ENCODE measurements at regions not wholly inside any gene's neighbourhood (a gene's known extent, or its start where the extent isn't known, plus 50 kb on each side); places are given as distances from the start of the nearest gene placed in this dataset.

- no peak for DNase-seq
- Mint-ChIP-seq H3K27me3 (no peaks in the 10 kb centered on the region), H3K4me1 (ENCODE audit: low read depth) (no peaks in the 10 kb centered on the region), H3K9me3 (no peaks in the 10 kb centered on the region), H3K4me3 (no peak overlapping the region), H3K27ac (no peak overlapping the region), H3K36me3 (no peaks in the 10 kb centered on the region)
- ChIA-PET POLR2A (no interaction called here), CTCF (interaction anchor here (1.0 kb wide), 1 partner anchor 315 kb away, joined by 3 read pairs; no protein-coding TSS in a partner anchor)
- intact Hi-C loops (cut with micrococcal nuclease) = no loop called here
Observed at GRCh38 chr3:34198309-34198708, 399.9 kb downstream of the PDCD6IP start.

GRCh38 chr3:34200576-34200975, 402.1 kb downstream of the PDCD6IP start:
- DNase-seq = no peak
- H3K4me1 Mint-ChIP-seq (ENCODE audit: low read depth) = no peaks in the 10 kb centered on the region
- intact Hi-C loops (cut with micrococcal nuclease) = no loop called here
- no peak overlapping the region for H3K27ac Mint-ChIP-seq
- no peak overlapping the region for H3K4me3 Mint-ChIP-seq
- H3K27me3 Mint-ChIP-seq = peaks cover 2% of the 10 kb centered on the region
- no peaks in the 10 kb centered on the region for H3K9me3 Mint-ChIP-seq
- POLR2A ChIA-PET = no interaction called here
- CTCF ChIA-PET = no interaction called here
- H3K36me3 Mint-ChIP-seq = no peaks in the 10 kb centered on the region

- Mint-ChIP-seq H3K27me3 (peaks cover 2% of the 10 kb centered on the region), H3K27ac (no peak overlapping the region), H3K9me3 (no peaks in the 10 kb centered on the region), H3K4me1 (ENCODE audit: low read depth) (no peaks in the 10 kb centered on the region), H3K36me3 (no peaks in the 10 kb centered on the region), H3K4me3 (no peak overlapping the region)
- ChIA-PET CTCF (no interaction called here), POLR2A (no interaction called here)
- intact Hi-C loops (cut with micrococcal nuclease) = no loop called here
- no peak for DNase-seq
Observed at GRCh38 chr3:34202975-34203374, 404.5 kb downstream of the PDCD6IP start.

GRCh38 chr3:34203386-34203785, 405.0 kb downstream of the PDCD6IP start:
- Mint-ChIP-seq H3K27me3 (peaks cover 2% of the 10 kb centered on the region), H3K4me1 (ENCODE audit: low read depth) (no peaks in the 10 kb centered on the region), H3K9me3 (no peaks in the 10 kb centered on the region), H3K4me3 (no peak overlapping the region), H3K36me3 (no peaks in the 10 kb centered on the region), H3K27ac (no peak overlapping the region)
- DNase-seq = no peak
- intact Hi-C loops (cut with micrococcal nuclease) = no loop called here
- CTCF ChIA-PET = no interaction called here
- POLR2A ChIA-PET = no interaction called here

GRCh38 chr3:34207002-34207401, 408.6 kb downstream of the PDCD6IP start:
- H3K4me1 Mint-ChIP-seq (ENCODE audit: low read depth) = no peaks in the 10 kb centered on the region
- intact Hi-C loops (cut with micrococcal nuclease) = no loop called here
- peaks cover 2% of the 10 kb centered on the region for H3K27me3 Mint-ChIP-seq
- H3K4me3 Mint-ChIP-seq = no peak overlapping the region
- POLR2A ChIA-PET = no interaction called here
- no peak overlapping the region for H3K27ac Mint-ChIP-seq
- no peak for DNase-seq
- no peaks in the 10 kb centered on the region for H3K9me3 Mint-ChIP-seq
- CTCF ChIA-PET = no interaction called here
- no peaks in the 10 kb centered on the region for H3K36me3 Mint-ChIP-seq

GRCh38 chr3:34207806-34208205, 409.4 kb downstream of the PDCD6IP start:
- POLR2A ChIA-PET = no interaction called here
- Mint-ChIP-seq H3K27ac (no peak overlapping the region), H3K4me1 (ENCODE audit: low read depth) (no peaks in the 10 kb centered on the region), H3K36me3 (no peaks in the 10 kb centered on the region), H3K9me3 (no peaks in the 10 kb centered on the region), H3K4me3 (no peak overlapping the region), H3K27me3 (peaks cover 2% of the 10 kb centered on the region)
- intact Hi-C loops (cut with micrococcal nuclease) = no loop called here
- no peak for DNase-seq
- CTCF ChIA-PET = no interaction called here

GRCh38 chr3:34212175-34212574, 413.7 kb downstream of the PDCD6IP start:
- Mint-ChIP-seq H3K27ac (no peak overlapping the region), H3K9me3 (no peaks in the 10 kb centered on the region), H3K27me3 (no peaks in the 10 kb centered on the region), H3K4me3 (no peak overlapping the region), H3K36me3 (no peaks in the 10 kb centered on the region), H3K4me1 (ENCODE audit: low read depth) (no peaks in the 10 kb centered on the region)
- intact Hi-C loops (cut with micrococcal nuclease) = no loop called here
- ChIA-PET CTCF (no interaction called here), POLR2A (no interaction called here)
- DNase-seq = no peak

- POLR2A ChIA-PET = no interaction called here
- Mint-ChIP-seq H3K4me3 (no peak overlapping the region), H3K9me3 (no peaks in the 10 kb centered on the region)
Observed at GRCh38 chr3:34212656-34213055, 414.2 kb downstream of the PDCD6IP start.

GRCh38 chr3:34213478-34213877, 415.0 kb downstream of the PDCD6IP start:
- H3K27ac Mint-ChIP-seq = no peak overlapping the region
- no peaks in the 10 kb centered on the region for H3K9me3 Mint-ChIP-seq
- no peaks in the 10 kb centered on the region for H3K27me3 Mint-ChIP-seq
- ChIA-PET CTCF (no interaction called here), POLR2A (no interaction called here)
- H3K4me3 Mint-ChIP-seq = no peak overlapping the region
- no peak for DNase-seq
- no peaks in the 10 kb centered on the region for H3K36me3 Mint-ChIP-seq
- intact Hi-C loops (cut with micrococcal nuclease) = no loop called here
- no peaks in the 10 kb centered on the region for H3K4me1 Mint-ChIP-seq (ENCODE audit: low read depth)

More at GRCh38 chr3:34212656-34213055, 414.2 kb downstream of the PDCD6IP start:
- H3K36me3 Mint-ChIP-seq = no peaks in the 10 kb centered on the region
- H3K4me1 Mint-ChIP-seq (ENCODE audit: low read depth) = no peaks in the 10 kb centered on the region
- CTCF ChIA-PET = no interaction called here
- no peaks in the 10 kb centered on the region for H3K27me3 Mint-ChIP-seq
- intact Hi-C loops (cut with micrococcal nuclease) = no loop called here
- DNase-seq = no peak
- H3K27ac Mint-ChIP-seq = no peak overlapping the region

- H3K36me3 Mint-ChIP-seq = no peaks in the 10 kb centered on the region
- CTCF ChIA-PET = interaction anchor here (1.3 kb wide), 1 partner anchor 333 kb away, joined by 3 read pairs; no protein-coding TSS in a partner anchor
- POLR2A ChIA-PET = no interaction called here
- H3K27ac Mint-ChIP-seq = no peak overlapping the region
- H3K4me3 Mint-ChIP-seq = no peak overlapping the region
- H3K27me3 Mint-ChIP-seq = no peaks in the 10 kb centered on the region
- no peak for DNase-seq
- no peaks in the 10 kb centered on the region for H3K4me1 Mint-ChIP-seq (ENCODE audit: low read depth)
- no peaks in the 10 kb centered on the region for H3K9me3 Mint-ChIP-seq
- intact Hi-C loops (cut with micrococcal nuclease) = no loop called here
Observed at GRCh38 chr3:34216711-34217335, 418.4 kb downstream of the PDCD6IP start.

- POLR2A ChIA-PET = no interaction called here
- CTCF ChIA-PET = no interaction called here
- H3K4me3 Mint-ChIP-seq = no peak overlapping the region
- H3K36me3 Mint-ChIP-seq = no peaks in the 10 kb centered on the region
- H3K4me1 Mint-ChIP-seq (ENCODE audit: low read depth) = no peaks in the 10 kb centered on the region
- DNase-seq = no peak
- H3K9me3 Mint-ChIP-seq = no peaks in the 10 kb centered on the region
- intact Hi-C loops (cut with micrococcal nuclease) = no loop called here
- no peak overlapping the region for H3K27ac Mint-ChIP-seq
- H3K27me3 Mint-ChIP-seq = no peaks in the 10 kb centered on the region
Observed at GRCh38 chr3:34218706-34219385, 420.4 kb downstream of the PDCD6IP start.

GRCh38 chr3:34219556-34219955, 421.1 kb downstream of the PDCD6IP start:
- H3K36me3 Mint-ChIP-seq = no peaks in the 10 kb centered on the region

GRCh38 chr3:34225821-34226366, 427.5 kb downstream of the PDCD6IP start:
- H3K9me3 Mint-ChIP-seq = no peaks in the 10 kb centered on the region
- no peaks in the 10 kb centered on the region for H3K36me3 Mint-ChIP-seq
- intact Hi-C loops (cut with micrococcal nuclease) = no loop called here
- POLR2A ChIA-PET = no interaction called here
- DNase-seq = no peak
- no peaks in the 10 kb centered on the region for H3K27me3 Mint-ChIP-seq
- no peak overlapping the region for H3K4me3 Mint-ChIP-seq
- H3K4me1 Mint-ChIP-seq (ENCODE audit: low read depth) = no peaks in the 10 kb centered on the region
- H3K27ac Mint-ChIP-seq = no peak overlapping the region
- CTCF ChIA-PET = no interaction called here

More at GRCh38 chr3:34219556-34219955, 421.1 kb downstream of the PDCD6IP start:
- Mint-ChIP-seq H3K27ac (no peak overlapping the region), H3K27me3 (no peaks in the 10 kb centered on the region), H3K9me3 (no peaks in the 10 kb centered on the region), H3K4me3 (no peak overlapping the region), H3K4me1 (ENCODE audit: low read depth) (no peaks in the 10 kb centered on the region)
- CTCF ChIA-PET = no interaction called here
- POLR2A ChIA-PET = no interaction called here
- intact Hi-C loops (cut with micrococcal nuclease) = no loop called here
- DNase-seq = no peak

Measured in activated CD4-positive, alpha-beta memory T cell treated with anti-CD3 and anti-CD28 coated beads for 36 hours (primary cell).